ENCODE measurements at regions not wholly inside any gene's neighbourhood (a gene's known extent, or its start where the extent isn't known, plus 50 kb on each side); places are given as distances from the start of the nearest gene placed in this dataset.
"Not testable (repeated sequence)": the region's sequence is repeated elsewhere in the genome, so short reads cannot be mapped to it uniquely, and the experiment has no call there.

DNA sequence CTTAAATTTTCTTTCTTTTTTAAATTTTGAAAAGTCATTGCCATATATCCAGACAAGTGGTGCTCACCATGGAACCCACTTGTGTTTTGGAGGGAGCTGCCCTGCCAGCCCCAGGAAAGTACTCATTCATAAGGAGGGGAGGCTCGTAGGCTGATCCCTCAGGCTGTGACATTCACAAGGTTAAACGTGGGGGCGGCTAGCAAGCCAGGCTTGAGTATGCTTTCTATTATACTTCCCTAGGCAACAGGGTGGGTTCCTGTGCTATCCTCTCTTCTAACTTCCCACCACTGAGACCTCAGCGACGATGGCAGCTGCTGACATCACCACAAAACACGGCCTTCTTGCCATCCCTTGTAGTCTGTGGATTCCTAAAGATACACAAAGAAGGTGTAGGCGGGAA is 160.5 kb upstream of the C2CD4B start:
- no peak for DNase-seq

DNA sequence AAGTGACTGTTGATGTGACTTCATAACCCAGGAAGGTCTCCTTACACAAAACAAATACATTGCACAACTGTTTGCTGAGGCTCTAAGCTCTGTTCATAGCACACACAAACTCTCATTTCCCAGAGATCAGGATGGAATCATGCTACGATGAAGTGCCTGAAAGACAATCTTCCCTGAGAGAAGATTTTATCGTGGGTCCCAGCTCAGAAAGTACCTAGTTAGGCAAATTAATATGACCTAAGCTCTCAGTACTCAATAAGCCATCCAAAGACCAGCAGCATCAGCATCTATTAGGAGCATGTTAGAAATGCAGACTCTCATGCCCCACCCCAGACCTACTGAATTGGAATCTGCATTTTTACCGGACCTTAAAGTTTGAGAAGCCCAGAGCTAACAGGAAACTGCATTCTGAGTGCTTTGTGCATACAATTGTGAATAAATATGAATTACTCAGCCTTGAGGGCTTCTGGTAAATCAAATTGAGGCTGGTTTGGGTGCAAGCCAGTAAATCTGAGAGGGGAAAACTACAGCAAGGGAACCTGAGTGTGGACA is 161.5 kb upstream of the C2CD4B start:
- DNase-seq: peak; percentile 9

GRCh38 chr15:62327406-62327805 is 162.3 kb upstream of the C2CD4B start:
- DNase-seq: no peak

- not testable (repeated sequence) for DNase-seq
Observed at GRCh38 chr15:62332472-62332871, 167.4 kb upstream of the C2CD4B start.

- no peak for DNase-seq
Observed at GRCh38 chr15:62334536-62334935, 169.5 kb upstream of the C2CD4B start.

- DNase-seq: no peak
Observed at GRCh38 chr15:62337934-62338333, 172.8 kb upstream of the C2CD4B start.

GRCh38 chr15:62338497-62338896 is 173.4 kb upstream of the C2CD4B start:
- no peak for DNase-seq

- no peak for DNase-seq
Observed at GRCh38 chr15:62342959-62343358, 177.9 kb upstream of the C2CD4B start.

DNA sequence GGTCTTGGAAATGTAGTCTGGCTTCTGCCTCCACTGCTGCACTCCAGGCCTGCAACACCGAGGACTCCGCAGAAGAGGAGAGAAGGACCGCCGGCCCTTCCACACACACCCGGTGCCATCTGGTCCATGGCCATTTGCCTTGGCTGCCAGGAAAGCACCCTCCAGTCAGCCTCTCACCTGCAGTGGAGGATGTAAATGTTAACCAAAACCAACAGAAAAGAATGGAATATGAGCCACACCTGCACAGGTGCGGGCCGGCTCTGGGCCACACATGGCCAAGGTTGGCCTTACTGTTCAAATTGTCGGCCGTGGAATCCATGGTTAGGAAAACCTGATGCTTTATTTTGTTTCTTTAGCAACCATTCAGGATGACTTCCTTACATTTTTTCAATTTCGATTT is 178.3 kb upstream of the C2CD4B start:
- no peak for DNase-seq

GRCh38 chr15:62344806-62345539 is 179.9 kb upstream of the C2CD4B start:
- peak; percentile 25 for DNase-seq

- DNase-seq: no peak
Observed at GRCh38 chr15:62346168-62346567, 181.1 kb upstream of the C2CD4B start.

DNA sequence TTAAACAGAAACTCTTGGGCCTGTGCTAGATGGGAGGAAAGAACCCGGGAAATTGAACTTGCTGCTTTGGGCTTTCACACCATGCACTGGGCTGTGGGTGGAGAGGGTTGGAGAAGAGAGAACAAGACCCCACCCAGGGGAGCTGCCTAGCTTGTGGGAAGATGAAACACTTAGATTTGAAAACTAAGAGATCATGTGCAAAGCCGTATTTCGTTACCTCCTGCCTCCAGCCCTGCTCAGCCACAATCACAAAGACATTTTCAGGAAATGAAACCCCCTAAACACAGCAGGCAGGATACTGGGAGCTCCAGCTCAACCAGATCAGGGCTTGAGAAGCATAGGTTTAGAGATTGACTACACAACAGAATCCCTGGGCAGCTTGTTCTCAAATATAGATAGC is 183.0 kb upstream of the C2CD4B start:
- DNase-seq: no peak

GRCh38 chr15:62348623-62349022 is 183.5 kb upstream of the C2CD4B start:
- no peak for DNase-seq

DNA sequence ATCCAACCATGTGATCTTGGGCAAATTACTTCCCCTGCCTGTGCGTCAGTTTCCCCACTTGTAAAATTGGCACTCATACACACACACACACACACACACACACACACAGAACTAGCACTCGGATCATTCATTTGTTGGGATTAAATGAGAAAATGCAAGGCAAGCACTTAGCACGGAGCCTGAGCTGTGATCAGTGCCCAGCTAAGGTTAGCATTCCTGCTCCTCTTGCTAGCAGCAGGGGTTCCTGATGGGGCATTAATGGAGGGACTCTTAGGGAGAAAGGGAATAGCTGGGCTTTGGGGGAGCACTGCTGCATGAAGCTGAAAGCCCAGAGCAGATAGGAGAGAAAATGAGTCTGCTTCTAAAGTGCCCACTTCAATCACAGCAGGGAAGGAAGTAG is 187.7 kb upstream of the C2CD4B start:
- no peak for DNase-seq

- no peak for DNase-seq
Observed at GRCh38 chr15:62357431-62357830, 192.3 kb upstream of the C2CD4B start.

DNA sequence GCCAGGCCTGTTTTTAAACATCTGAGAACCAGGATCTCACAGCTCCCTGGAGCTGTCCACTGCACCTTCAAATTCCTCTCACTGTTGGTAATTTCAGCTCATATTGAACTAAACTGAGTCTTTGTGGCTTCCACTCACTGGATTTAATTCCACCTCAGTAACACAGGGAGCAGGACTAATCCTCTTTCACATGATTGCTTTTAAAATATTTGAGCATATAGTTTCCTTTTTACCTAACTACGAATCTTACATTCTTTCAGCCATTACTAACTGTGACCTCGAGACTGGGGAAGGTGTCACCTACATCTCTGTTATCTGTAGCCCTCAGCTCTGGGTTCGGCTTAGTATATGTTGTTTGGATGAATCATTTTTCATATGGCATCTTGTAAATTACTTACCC is 194.3 kb upstream of the C2CD4B start:
- DNase-seq: no peak

DNA sequence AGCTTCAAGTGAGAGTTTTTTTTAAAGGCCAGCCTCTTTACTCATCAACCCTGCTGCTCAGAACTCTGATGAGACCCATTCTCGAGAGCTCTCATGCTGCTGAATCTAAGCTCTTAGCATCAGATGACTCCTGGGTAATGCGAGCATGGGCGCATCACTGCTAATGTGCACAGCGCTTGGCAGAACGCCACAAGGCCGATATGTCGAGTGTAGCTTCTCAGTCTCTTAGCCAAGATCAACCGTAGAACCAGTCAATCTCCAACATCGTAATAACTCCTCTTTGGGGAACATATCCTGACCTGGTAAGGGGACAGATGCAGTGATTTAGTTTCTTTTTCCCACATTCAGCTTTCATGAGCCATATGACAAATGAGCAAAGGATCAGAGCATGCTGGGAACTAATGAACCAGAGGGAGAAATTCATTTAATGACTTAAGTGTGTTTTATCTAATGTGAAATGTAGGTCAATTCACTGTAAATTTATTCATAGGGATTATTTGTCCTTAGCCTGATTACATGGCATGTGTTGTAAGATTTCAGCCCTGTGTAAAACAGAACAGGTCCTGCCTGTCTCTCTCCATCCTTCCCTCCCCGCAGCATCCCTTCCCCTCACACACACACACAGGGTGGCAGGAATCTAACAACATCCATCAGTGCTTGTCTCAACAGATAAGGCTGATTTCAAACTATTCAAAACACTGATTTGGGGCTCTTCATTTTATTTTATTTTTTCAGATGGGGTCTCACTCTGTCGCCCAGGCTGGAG is 195.4 kb upstream of the C2CD4B start:
- peak; percentile 46 for DNase-seq

- DNase-seq: no peak
Observed at GRCh38 chr15:62362144-62362543, 197.1 kb upstream of the C2CD4B start.

GRCh38 chr15:62362608-62363007 is 197.5 kb upstream of the C2CD4B start:
- no peak for DNase-seq

DNA sequence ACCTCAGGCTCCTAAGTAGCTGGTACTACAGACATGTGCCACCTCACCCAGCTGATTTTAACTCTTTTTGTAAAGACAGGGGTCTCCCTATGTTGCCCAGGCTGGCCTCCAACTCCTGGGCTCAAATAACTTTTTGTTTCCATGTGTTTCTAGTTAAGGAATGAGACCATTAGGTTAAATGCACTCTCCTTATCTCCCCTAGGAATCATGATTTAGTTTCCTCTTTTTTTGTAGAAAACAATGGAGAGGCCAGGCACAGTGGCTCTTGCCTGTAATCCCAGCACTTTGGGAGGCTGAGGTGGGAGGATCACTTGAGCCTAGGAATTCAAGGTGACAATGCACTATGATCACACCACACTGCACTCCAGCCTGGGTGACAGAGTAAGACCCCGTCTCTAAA is 198.8 kb upstream of the C2CD4B start:
- DNase-seq: no peak

DNA sequence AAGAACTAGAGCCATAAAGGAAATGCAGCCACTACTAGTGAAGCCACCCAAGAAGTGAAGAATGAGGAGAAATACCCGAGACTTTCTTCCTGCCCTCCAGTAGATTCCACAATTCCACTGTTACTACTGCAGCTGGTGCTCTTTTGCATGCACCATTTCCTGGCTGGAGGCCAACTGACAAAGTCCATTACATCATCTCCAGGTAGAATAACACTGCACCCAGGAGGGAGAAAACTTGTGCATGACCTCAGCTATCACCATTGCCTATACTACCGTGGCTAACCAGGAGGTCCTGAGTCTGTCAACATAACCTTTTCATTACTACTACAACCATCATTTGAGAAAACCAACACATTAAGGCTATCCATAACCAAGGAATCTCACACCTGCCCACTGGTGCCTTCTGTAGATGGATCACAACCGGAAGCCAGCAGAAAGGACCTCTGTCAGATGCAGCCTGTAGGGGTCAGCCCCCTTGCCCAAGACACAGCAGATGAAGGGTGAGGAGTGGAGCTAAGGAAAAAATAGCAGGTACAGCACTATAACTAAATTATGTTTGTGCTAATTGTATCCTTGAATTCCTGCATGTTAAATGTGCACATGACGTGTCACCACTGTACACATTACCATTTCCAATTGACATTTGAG is 200.8 kb upstream of the C2CD4B start:
- DNase-seq: peak; percentile 49

GRCh38 chr15:62369454-62369853 is 204.4 kb upstream of the C2CD4B start:
- DNase-seq: no peak

GRCh38 chr15:62371683-62372082 is 206.6 kb upstream of the C2CD4B start:
- DNase-seq: not testable (repeated sequence)

Data from NCI-H510A treated with DMSO at 0.1 percent for 48 hours (cell line).